ENCODE measurements at regions not wholly inside any gene's neighbourhood (a gene's known extent, or its start where the extent isn't known, plus 50 kb on each side); places are given as distances from the start of the nearest gene placed in this dataset.
A peak's percentile ranks its signal among the peaks of the same experiment; 100 is the strongest.

GRCh38 chr2:71744781-71745180 is 291.4 kb downstream of the DYSF start:
- CTCF ChIA-PET = no interaction called here
- peaks cover 59% of the 10 kb centered on the region for H3K4me1 ChIP-seq (ENCODE audit: control insufficient read depth, insufficient read depth, low read length)

DNA sequence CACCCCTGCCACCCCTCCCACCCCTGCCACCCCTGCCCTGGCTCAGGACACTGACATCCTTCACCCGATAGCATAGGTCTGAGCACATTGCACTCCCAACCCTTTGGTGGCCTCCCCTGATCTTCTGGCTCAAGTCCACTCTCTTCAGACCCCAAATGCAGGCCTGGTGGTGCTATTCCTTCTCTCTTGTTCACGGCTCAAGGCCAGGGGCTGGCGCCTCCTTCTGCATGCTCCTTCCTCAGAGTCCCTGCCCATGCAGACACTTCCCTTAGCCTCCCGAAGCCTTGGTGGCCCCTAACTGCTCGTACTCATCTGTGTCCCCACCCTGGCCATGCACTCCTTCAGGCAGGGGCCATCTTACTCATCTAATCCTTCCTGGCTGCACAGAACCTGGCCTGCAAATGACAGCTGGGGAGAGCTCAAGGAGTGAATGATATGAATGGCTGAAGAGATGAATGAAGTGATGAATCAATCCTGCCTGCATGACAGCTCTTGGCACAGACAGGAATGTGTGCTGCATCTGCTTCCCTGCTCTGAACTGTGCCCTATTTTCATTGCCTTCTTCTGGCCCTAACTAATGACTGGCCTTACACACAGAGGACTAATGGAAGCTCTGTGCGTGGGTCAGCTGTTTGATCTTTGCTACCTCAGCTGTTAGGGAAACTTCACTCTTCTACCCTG is 290.8 kb downstream of the DYSF start:
- intact Hi-C loops (cut with micrococcal nuclease; ENCODE audit: unreplicated experiment) (no loop called here), in situ Hi-C loops (cut with HindIII; ENCODE audit: low pct_unique_long_range_greater_than_20kb, low sequenced_read_pairs) (no loop called here)
- H3K9me3 ChIP-seq (ENCODE audit: control insufficient read depth, insufficient read depth, low read depth, low read length) = no peaks in the 10 kb centered on the region
- no peaks in the 10 kb centered on the region for H3K36me3 ChIP-seq (ENCODE audit: control insufficient read depth, insufficient read depth, low read length)
- peaks cover 59% of the 10 kb centered on the region for H3K4me1 ChIP-seq (ENCODE audit: control insufficient read depth, insufficient read depth, low read length)
- CTCF ChIA-PET = no interaction called here
- no peak for TF ChIP-seq SIN3A (IDR thresholded peaks at IDR 0.05; ENCODE audit: borderline replicate concordance, insufficient read depth, low read depth, low read length)
- TF ChIP-seq, protein P1, sequence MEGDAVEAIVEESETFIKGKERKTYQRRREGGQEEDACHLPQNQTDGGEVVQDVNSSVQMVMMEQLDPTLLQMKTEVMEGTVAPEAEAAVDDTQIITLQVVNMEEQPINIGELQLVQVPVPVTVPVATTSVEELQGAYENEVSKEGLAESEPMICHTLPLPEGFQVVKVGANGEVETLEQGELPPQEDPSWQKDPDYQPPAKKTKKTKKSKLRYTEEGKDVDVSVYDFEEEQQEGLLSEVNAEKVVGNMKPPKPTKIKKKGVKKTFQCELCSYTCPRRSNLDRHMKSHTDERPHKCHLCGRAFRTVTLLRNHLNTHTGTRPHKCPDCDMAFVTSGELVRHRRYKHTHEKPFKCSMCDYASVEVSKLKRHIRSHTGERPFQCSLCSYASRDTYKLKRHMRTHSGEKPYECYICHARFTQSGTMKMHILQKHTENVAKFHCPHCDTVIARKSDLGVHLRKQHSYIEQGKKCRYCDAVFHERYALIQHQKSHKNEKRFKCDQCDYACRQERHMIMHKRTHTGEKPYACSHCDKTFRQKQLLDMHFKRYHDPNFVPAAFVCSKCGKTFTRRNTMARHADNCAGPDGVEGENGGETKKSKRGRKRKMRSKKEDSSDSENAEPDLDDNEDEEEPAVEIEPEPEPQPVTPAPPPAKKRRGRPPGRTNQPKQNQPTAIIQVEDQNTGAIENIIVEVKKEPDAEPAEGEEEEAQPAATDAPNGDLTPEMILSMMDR (IDR thresholded peaks at IDR 0.05) = no peak
- no peak for TF ChIP-seq POLR2AphosphoS5 (IDR thresholded peaks at IDR 0.05; ENCODE audit: low read depth, low read length)
- TF ChIP-seq TCF7L2 (IDR thresholded peaks at IDR 0.05; ENCODE audit: low read depth, low read length) = no peak
- TF ChIP-seq, protein P2, sequence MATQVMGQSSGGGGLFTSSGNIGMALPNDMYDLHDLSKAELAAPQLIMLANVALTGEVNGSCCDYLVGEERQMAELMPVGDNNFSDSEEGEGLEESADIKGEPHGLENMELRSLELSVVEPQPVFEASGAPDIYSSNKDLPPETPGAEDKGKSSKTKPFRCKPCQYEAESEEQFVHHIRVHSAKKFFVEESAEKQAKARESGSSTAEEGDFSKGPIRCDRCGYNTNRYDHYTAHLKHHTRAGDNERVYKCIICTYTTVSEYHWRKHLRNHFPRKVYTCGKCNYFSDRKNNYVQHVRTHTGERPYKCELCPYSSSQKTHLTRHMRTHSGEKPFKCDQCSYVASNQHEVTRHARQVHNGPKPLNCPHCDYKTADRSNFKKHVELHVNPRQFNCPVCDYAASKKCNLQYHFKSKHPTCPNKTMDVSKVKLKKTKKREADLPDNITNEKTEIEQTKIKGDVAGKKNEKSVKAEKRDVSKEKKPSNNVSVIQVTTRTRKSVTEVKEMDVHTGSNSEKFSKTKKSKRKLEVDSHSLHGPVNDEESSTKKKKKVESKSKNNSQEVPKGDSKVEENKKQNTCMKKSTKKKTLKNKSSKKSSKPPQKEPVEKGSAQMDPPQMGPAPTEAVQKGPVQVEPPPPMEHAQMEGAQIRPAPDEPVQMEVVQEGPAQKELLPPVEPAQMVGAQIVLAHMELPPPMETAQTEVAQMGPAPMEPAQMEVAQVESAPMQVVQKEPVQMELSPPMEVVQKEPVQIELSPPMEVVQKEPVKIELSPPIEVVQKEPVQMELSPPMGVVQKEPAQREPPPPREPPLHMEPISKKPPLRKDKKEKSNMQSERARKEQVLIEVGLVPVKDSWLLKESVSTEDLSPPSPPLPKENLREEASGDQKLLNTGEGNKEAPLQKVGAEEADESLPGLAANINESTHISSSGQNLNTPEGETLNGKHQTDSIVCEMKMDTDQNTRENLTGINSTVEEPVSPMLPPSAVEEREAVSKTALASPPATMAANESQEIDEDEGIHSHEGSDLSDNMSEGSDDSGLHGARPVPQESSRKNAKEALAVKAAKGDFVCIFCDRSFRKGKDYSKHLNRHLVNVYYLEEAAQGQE (IDR thresholded peaks at IDR 0.05; ENCODE audit: insufficient read depth in 1 of 2, low read depth in 2 of 2, low read length in 1 of 2) = no peak
- BruUV-seq (replicated peaks) = no TSS peak
- no peaks in the 10 kb centered on the region for H3K27me3 ChIP-seq (ENCODE audit: control insufficient read depth, insufficient read depth, low read length)
- no peak overlapping the region for H3K4me3 ChIP-seq (ENCODE audit: low read depth in 2 of 2, low read length in 2 of 2)
- ATAC-seq = no peak
- POLR2A ChIA-PET = no interaction called here
- DNase-seq (ENCODE audit: low read depth, low spot score) = no peak
- H3K27ac ChIP-seq (ENCODE audit: low read length) = peak overlapping the region; percentile 41; the same call in 1 of the 2 replicates

More at GRCh38 chr2:71744781-71745180, 291.4 kb downstream of the DYSF start:
- in situ Hi-C loops (cut with HindIII; ENCODE audit: low pct_unique_long_range_greater_than_20kb, low sequenced_read_pairs) (no loop called here), intact Hi-C loops (cut with micrococcal nuclease; ENCODE audit: unreplicated experiment) (no loop called here)
- H3K27me3 ChIP-seq (ENCODE audit: control insufficient read depth, insufficient read depth, low read length) = no peaks in the 10 kb centered on the region
- no TSS peak for BruUV-seq (replicated peaks)
- no peak overlapping the region for H3K4me3 ChIP-seq (ENCODE audit: low read depth in 2 of 2, low read length in 2 of 2)
- no peaks in the 10 kb centered on the region for H3K36me3 ChIP-seq (ENCODE audit: control insufficient read depth, insufficient read depth, low read length)
- ATAC-seq (no peak), DNase-seq (ENCODE audit: low read depth, low spot score) (no peak)
- peak overlapping the region; percentile 36 for H3K27ac ChIP-seq (ENCODE audit: low read length)
- no peak for TF ChIP-seq SIN3A (IDR thresholded peaks at IDR 0.05; ENCODE audit: borderline replicate concordance, insufficient read depth, low read depth, low read length)
- TF ChIP-seq, protein P2 (IDR thresholded peaks at IDR 0.05; ENCODE audit: insufficient read depth in 1 of 2, low read depth in 2 of 2, low read length in 1 of 2) = no peak
- no peak for TF ChIP-seq TCF7L2 (IDR thresholded peaks at IDR 0.05; ENCODE audit: low read depth, low read length)
- TF ChIP-seq, protein P1 (IDR thresholded peaks at IDR 0.05) = no peak
- no peak for TF ChIP-seq POLR2AphosphoS5 (IDR thresholded peaks at IDR 0.05; ENCODE audit: low read depth, low read length)
- POLR2A ChIA-PET = no interaction called here
- H3K9me3 ChIP-seq (ENCODE audit: control insufficient read depth, insufficient read depth, low read depth, low read length) = no peaks in the 10 kb centered on the region
